GM21367 (cell line): ENCODE measurements at regions not wholly inside any gene's neighbourhood (a gene's known extent, or its start where the extent isn't known, plus 50 kb on each side); places are given as distances from the start of the nearest gene placed in this dataset.
"Not testable (repeated sequence)": the region's sequence is repeated elsewhere in the genome, so short reads cannot be mapped to it uniquely, and the experiment has no call there.

Experiments
- ATAC-seq: cut with Tn5 transposase; IDR thresholded peaks from one replicate; pipeline ENCODE4 v1.9.1; 2021; ENCODE audit not compliant: unreplicated experiment

GRCh38 chr1:94675373-94675772, 133.8 kb upstream of the F3 start:
- ATAC-seq: no peak

GRCh38 chr1:94674876-94675275, 133.3 kb upstream of the F3 start:
- no peak for ATAC-seq

GRCh38 chr1:94672934-94673333, 131.4 kb upstream of the F3 start:
- no peak for ATAC-seq

- no peak for ATAC-seq
Observed at GRCh38 chr1:94672001-94672400, 130.4 kb upstream of the F3 start.

- no peak for ATAC-seq
Observed at GRCh38 chr1:94670273-94670672, 128.7 kb upstream of the F3 start.

GRCh38 chr1:94669198-94669597, 127.6 kb upstream of the F3 start:
- no peak for ATAC-seq

- no peak for ATAC-seq
Observed at GRCh38 chr1:94668528-94668927, 127.0 kb upstream of the F3 start.

- no peak for ATAC-seq
Observed at GRCh38 chr1:94667818-94668217, 126.3 kb upstream of the F3 start.

GRCh38 chr1:94666797-94667196, 125.2 kb upstream of the F3 start:
- ATAC-seq: no peak

- no peak for ATAC-seq
Observed at GRCh38 chr1:94661431-94661932, 119.9 kb upstream of the F3 start.

GRCh38 chr1:94660994-94661393, 119.4 kb upstream of the F3 start:
- ATAC-seq: no peak

- no peak for ATAC-seq
Observed at GRCh38 chr1:94660258-94660657, 118.7 kb upstream of the F3 start.

- not testable (repeated sequence) for ATAC-seq
Observed at GRCh38 chr1:94659202-94659601, 117.6 kb upstream of the F3 start.

- ATAC-seq: no peak
Observed at GRCh38 chr1:94658221-94658620, 116.7 kb upstream of the F3 start.

- not testable (repeated sequence) for ATAC-seq
Observed at GRCh38 chr1:94657776-94658175, 116.2 kb upstream of the F3 start.

- no peak for ATAC-seq
Observed at GRCh38 chr1:94656967-94657366, 115.4 kb upstream of the F3 start.

GRCh38 chr1:94654919-94655318, 113.4 kb upstream of the F3 start:
- ATAC-seq: no peak

GRCh38 chr1:94654459-94654858, 112.9 kb upstream of the F3 start:
- no peak for ATAC-seq

GRCh38 chr1:94654031-94654430, 112.5 kb upstream of the F3 start:
- no peak for ATAC-seq

- no peak for ATAC-seq
Observed at GRCh38 chr1:94653454-94653853, 111.9 kb upstream of the F3 start.

GRCh38 chr1:94651076-94651475, 109.5 kb upstream of the F3 start:
- no peak for ATAC-seq

- no peak for ATAC-seq
Observed at GRCh38 chr1:94650301-94650700, 108.7 kb upstream of the F3 start.

- ATAC-seq: no peak
Observed at GRCh38 chr1:94648225-94649007, 106.9 kb upstream of the F3 start.
